Breast epithelium (tissue), 4 donors: ENCODE measurements at regions not wholly inside any gene's neighbourhood (a gene's known extent, or its start where the extent isn't known, plus 50 kb on each side); places are given as distances from the start of the nearest gene placed in this dataset.

Source experiments
- DNase-seq, 2 donors: peaks; one replicate each; pipeline ENCODE4 v3.0.0-alpha.2; 2019; ENCODE audit warnings: low spot score in 2 of 2
- H3K27ac ChIP-seq, 2 donors: fragments of 200-600 bp; sonication (generic) in 1 of 2; one replicate each; pipeline ENCODE4 v1.5.1; 2016 to 2019; ENCODE audit warnings: mild to moderate bottlenecking in 1 of 2
- H3K27me3 ChIP-seq, 2 donors: fragments of 200-600 bp; sonication (generic) in 1 of 2; one replicate each; pipeline versions ENCODE4 v1.5.1 to v1.6.0; 2017 to 2019; ENCODE audit warnings: control low read depth in 1 of 2, mild to moderate bottlenecking in 1 of 2
- H3K36me3 ChIP-seq: fragments of 200-600 bp; one replicate; pipeline ENCODE4 v1.5.1; 2019
- H3K4me1 ChIP-seq, 2 donors: fragments of 200-600 bp; sonication (generic); one replicate each; pipeline ENCODE4 v1.5.1; 2016 to 2019; ENCODE audit warnings: control low read depth in 1 of 2
- H3K4me3 ChIP-seq, 3 donors: fragments of 200-600 bp; sonication (generic); 1 replicate in 2 of 3; 2 replicates in 1 of 3; pipeline ENCODE4 v1.5.1; 2016 to 2019; ENCODE audit warnings: mild to moderate bottlenecking in 3 of 3, moderate library complexity in 2 of 3
- H3K9me3 ChIP-seq, 2 donors: fragments of 200-600 bp; sonication (generic) in 1 of 2; one replicate each; pipeline ENCODE4 v1.5.1; 2016 to 2019; ENCODE audit warnings: control low read depth in 1 of 2
- CTCF ChIP-seq, 3 donors: fragments of 450-650 bp; IDR thresholded peaks; one replicate each; pipeline ENCODE4 v1.5.1; 2016 to 2017; ENCODE audit warnings: antibody characterized with exemption in 3 of 3, mild to moderate bottlenecking in 3 of 3, moderate library complexity in 3 of 3
- POLR2A ChIP-seq: fragments of 450-650 bp; IDR thresholded peaks from one replicate; pipeline ENCODE4 v1.6.1; 2016; ENCODE audit warnings: antibody characterized with exemption, mild to moderate bottlenecking, moderate library complexity
- POLR2AphosphoS5 ChIP-seq, 3 donors: sonication (generic); formaldehyde crosslinking; IDR thresholded peaks; one replicate each; pipeline ENCODE4 v1.6.1; 2017; ENCODE audit warnings: antibody characterized with exemption in 3 of 3
- intact Hi-C: fragments of 100-400 bp; cut with DNase I; formaldehyde crosslinking; loops from one replicate; pipeline ENCODE4 v1.15.1; 2023; ENCODE audit warnings: low total_unique reads

- TF ChIP-seq CTCF (IDR thresholded peaks at IDR 0.05) (no peak), POLR2A (no peak), POLR2AphosphoS5 (IDR thresholded peaks at IDR 0.05) (no peak)
- intact Hi-C loops, result no loop called here
- Histone ChIP-seq H3K9me3 (peaks cover 6 to 10% of the 10 kb centered on the region in 2 donors), H3K4me1 (no peaks in the 10 kb centered on the region), H3K4me3 (no peak overlapping the region), H3K27me3 (no peaks in the 10 kb centered on the region), H3K27ac (no peak overlapping the region), H3K36me3 (no peaks in the 10 kb centered on the region)
- no peak for DNase-seq
These were observed 152.2 kb downstream of the FGF18 start for GRCh38 chr5:171571663-171572062.

GRCh38 chr5:171573021-171573420 is 153.6 kb downstream of the FGF18 start:
- Histone ChIP-seq H3K36me3 (no peaks in the 10 kb centered on the region), H3K27me3 (no peaks in the 10 kb centered on the region), H3K4me3 (no peak overlapping the region), H3K4me1 (no peaks in the 10 kb centered on the region), H3K27ac (no peak overlapping the region), H3K9me3 (peaks cover 6 to 10% of the 10 kb centered on the region in 2 donors)
- intact Hi-C loops, result no loop called here
- TF ChIP-seq POLR2AphosphoS5 (IDR thresholded peaks at IDR 0.05), result no peak
- TF ChIP-seq POLR2A, result no peak
- TF ChIP-seq CTCF (IDR thresholded peaks at IDR 0.05), result no peak
- DNase-seq, result no peak

- DNase-seq, result no peak
- intact Hi-C loops, result no loop called here
These were observed 154.2 kb downstream of the FGF18 start for GRCh38 chr5:171573451-171574225.

GRCh38 chr5:171574376-171574775 is 154.9 kb downstream of the FGF18 start:
- H3K4me3 ChIP-seq, result no peak overlapping the region
- no peak for DNase-seq
- no peaks in the 10 kb centered on the region for H3K4me1 ChIP-seq
- no peak overlapping the region for H3K27ac ChIP-seq
- no peaks in the 10 kb centered on the region for H3K9me3 ChIP-seq
- no peaks in the 10 kb centered on the region for H3K36me3 ChIP-seq
- no peaks in the 10 kb centered on the region for H3K27me3 ChIP-seq
- no peak for TF ChIP-seq POLR2A
- no peak for TF ChIP-seq POLR2AphosphoS5 (IDR thresholded peaks at IDR 0.05)
- TF ChIP-seq CTCF (IDR thresholded peaks at IDR 0.05), result no peak
- intact Hi-C loops, result no loop called here

More at GRCh38 chr5:171573451-171574225, 154.2 kb downstream of the FGF18 start:
- Histone ChIP-seq H3K4me1 (no peaks in the 10 kb centered on the region), H3K27ac (no peak overlapping the region), H3K4me3 (no peak overlapping the region), H3K36me3 (no peaks in the 10 kb centered on the region), H3K27me3 (no peaks in the 10 kb centered on the region), H3K9me3 (peaks cover 1 to 5% of the 10 kb centered on the region in 2 donors)
- TF ChIP-seq CTCF (IDR thresholded peaks at IDR 0.05), result no peak
- TF ChIP-seq POLR2A, result no peak
- no peak for TF ChIP-seq POLR2AphosphoS5 (IDR thresholded peaks at IDR 0.05)

GRCh38 chr5:171575386-171575785 is 155.9 kb downstream of the FGF18 start:
- Histone ChIP-seq H3K27me3 (no peaks in the 10 kb centered on the region), H3K36me3 (no peaks in the 10 kb centered on the region), H3K4me1 (no peaks in the 10 kb centered on the region), H3K9me3 (no peaks in the 10 kb centered on the region), H3K27ac (no peak overlapping the region), H3K4me3 (no peak overlapping the region)
- TF ChIP-seq CTCF (IDR thresholded peaks at IDR 0.05) (no peak), POLR2AphosphoS5 (IDR thresholded peaks at IDR 0.05) (no peak), POLR2A (no peak)
- intact Hi-C loops, result no loop called here
- no peak for DNase-seq
